ENCODE measurements at regions not wholly inside any gene's neighbourhood (a gene's known extent, or its start where the extent isn't known, plus 50 kb on each side); places are given as distances from the start of the nearest gene placed in this dataset.

GRCh38 chr16:79914961-79915720 lies 314.6 kb upstream of the MAF start:
- no peak for TF ChIP-seq POLR2AphosphoS5 (IDR thresholded peaks at IDR 0.05; ENCODE audit: borderline replicate concordance, low read depth, low read length)
- no peak for TF ChIP-seq EZH2 (IDR thresholded peaks at IDR 0.05)
